Hematopoietic multipotent progenitor cell treated with erythropoietin and hydrocortisone succinate and interleukin-3 and kit ligand, for 6 days (in vitro differentiated cells): ENCODE measurements at regions not wholly inside any gene's neighbourhood (a gene's known extent, or its start where the extent isn't known, plus 50 kb on each side); places are given as distances from the start of the nearest gene placed in this dataset.

ENCODE experiments used
- DNase-seq: peaks from one replicate; pipeline ENCODE4 v3.0.0-alpha.2; 2015

DNA sequence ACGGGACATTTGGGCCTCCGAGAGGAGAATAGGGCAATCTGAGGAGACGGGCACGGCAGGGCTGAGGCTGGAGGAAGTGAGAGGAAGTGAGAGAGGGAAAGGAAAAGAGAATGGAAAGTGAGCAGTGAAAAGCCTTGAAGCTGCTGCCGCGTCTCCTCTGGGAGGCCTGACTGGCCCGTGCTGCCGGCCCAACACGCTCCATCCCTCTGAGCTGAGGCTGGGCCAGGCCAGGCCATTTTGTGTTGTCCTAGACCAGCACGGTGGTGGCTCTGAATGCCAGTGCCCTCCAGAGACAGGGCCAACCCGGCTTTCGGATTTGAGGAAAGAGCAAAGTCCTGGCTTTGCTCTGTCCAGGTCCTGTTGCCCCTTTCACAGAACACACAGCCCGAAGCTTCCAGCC is 361.1 kb upstream of the SHH start:
- no peak for DNase-seq

DNA sequence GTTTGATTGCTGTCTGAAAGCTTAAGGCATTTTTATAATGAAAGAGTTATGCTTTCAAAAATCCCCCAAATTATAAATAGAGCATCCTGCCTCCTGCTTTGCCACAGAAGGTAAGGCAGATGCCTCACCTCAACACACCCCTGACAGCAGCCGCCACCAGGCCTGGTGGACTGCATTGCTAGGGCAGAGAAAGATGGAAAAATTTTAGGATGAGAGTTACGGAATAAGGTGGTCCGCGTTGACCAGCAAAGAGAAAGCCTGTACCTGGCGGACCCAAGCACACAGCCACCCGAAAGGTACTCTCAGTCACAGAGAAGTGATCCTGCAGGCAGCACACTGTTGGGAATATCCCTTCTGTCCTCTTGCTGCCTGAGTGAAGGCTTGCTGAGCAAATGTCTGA is 360.4 kb upstream of the SHH start:
- DNase-seq = no peak

GRCh38 chr7:156169474-156170370 is 357.5 kb upstream of the SHH start:
- no peak for DNase-seq

- DNase-seq = no peak
Measured at GRCh38 chr7:156168434-156168833, 356.2 kb upstream of the SHH start.

DNA sequence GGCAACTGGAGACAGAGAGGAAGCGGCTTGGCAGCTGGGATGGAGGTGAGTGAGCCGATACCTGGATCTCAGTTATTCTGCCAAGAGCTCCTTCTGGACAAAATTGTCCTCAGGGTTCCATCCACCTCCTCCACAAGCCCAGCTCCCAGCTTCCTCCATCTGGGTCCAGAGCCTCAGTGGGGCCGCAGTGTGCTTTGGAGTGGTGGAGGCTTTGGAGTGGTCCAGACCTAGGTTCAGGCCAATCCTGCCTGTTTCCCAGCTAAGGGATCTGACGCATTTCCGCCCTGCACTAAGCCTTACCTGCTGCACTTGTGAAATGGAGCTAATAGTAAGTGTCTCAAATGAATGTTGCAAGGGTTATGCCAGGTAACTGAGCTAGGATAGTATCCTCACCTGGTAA is 355.7 kb upstream of the SHH start:
- no peak for DNase-seq

DNA sequence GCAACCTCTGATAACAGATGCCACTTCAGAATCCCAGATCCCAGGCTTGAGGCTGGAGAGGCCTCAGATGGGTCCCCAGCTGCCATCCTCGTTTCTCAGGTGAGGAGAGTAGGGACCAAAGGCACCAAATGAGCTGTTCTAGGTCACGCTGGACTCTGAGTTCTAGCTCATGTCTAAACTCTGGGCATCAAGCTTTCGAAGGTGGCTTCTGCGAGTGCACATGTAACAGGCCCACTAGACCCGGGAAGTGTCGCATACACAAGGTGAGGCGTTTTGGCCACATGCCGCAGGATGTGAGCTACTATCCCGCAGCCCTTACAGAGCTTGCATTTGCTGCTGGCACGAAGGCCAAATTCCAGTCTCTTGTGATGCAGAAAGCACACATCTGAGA is 355.1 kb upstream of the SHH start:
- DNase-seq = no peak

GRCh38 chr7:156166692-156167416 is 354.6 kb upstream of the SHH start:
- DNase-seq = no peak

GRCh38 chr7:156163747-156164146 is 351.5 kb upstream of the SHH start:
- DNase-seq = no peak

GRCh38 chr7:156162451-156162850 is 350.2 kb upstream of the SHH start:
- DNase-seq = no peak

GRCh38 chr7:156160811-156161210 is 348.5 kb upstream of the SHH start:
- DNase-seq = no peak

DNA sequence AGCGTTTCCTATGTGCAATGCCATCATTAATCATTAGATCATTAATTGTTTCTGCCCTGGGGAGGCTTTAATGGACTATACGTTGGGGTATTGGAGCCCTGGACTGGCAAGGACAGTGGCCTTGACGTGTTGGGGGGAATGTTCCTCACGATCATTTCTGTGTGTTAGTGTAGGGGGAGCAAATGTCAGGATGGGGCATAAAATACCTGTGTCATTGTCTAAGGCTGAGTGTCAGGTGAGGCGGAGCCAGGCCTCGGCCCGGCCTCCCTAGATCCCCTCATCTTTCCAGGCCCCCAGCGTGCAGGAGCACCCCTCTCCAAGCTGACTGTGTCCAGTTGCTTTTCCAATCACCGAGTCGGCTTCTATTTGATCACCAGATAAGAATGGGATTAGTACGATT is 346.4 kb upstream of the SHH start:
- DNase-seq = no peak

DNA sequence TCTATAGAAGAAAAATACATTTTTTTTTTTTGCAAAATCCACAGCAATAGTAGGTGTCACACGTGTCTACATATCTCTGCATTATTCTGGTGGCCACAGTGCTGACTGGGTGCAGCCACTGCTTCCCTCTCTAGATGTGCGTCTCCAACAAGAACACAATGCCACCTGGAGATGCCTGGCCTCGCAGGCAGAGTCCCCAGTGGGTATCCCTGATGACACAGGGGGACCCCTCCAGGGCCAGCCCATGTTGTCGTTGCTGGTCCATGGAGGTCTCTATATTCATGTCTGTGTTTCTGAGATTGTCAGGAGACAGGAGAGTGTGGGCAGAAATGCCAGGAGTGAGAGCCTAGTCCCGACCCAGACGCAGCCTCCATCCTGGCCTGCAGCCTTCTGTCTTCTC is 345.9 kb upstream of the SHH start:
- DNase-seq = no peak

DNA sequence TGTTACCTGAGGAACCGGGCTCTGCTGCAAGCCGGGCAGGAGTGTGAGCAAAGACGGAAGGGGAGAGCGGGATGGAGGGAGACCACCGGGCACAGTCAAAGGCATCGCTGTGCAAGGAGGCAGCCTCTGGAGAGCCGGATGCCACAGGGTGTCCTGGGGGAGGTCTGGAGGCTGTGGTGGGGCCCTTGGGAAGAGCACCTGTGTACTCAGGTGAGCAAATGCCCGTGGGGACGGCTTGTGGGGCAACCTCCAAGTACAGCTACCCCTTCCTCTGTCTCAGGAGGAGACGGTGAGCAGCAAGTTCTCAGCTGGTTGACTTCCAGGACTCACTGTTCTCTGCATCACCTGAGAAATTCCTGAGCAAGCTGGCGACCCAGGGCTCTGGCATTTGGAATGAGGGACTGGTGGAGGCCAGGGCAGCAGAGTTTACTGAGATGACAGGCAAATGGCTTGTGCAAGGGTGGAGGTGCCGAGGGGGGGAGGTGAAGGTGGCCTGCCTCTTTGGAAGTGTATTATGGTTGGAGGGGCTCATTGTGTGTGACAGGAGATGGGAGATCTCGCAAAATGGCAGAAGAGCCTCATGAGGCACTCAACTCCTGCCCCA is 345.2 kb upstream of the SHH start:
- DNase-seq = no peak

- DNase-seq = peak; percentile 7
Measured at GRCh38 chr7:156156734-156157408, 344.6 kb upstream of the SHH start.

DNA sequence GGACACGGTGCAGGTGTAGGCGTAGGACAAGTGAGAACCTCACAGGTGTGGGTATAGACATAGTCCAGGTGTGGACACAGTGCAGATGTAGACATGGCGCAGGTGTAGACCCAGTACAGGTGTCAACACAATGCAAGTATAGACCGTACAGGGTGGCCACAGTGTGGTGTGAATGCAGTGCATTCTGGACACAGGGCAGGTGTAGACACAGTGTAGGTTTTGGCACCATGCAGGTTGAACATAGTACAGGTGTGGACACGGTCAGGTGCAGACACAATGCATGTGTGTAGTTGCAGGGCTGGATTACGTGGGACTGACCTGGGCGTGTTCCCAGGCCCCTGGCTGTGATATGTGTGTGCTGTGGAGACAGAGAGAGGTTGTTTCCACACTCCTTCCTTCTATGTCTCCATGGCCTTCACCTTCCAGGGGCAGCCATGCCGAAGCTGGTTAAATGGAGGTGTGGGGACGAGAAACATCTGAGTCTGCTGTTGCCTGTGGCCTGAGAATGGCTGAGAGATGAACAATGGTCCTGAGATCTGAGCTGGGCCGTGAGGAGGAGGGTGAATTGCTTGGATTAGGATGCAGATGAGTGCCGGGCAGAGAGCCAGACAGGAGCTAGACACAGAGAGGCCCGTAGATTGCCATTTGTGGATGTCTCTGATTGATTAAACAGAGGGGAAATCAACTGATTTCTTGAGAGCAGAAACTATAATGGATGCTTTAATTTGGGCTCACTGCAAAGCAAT is 343.9 kb upstream of the SHH start:
- peak; percentile 2 for DNase-seq

GRCh38 chr7:156153590-156153989 is 341.3 kb upstream of the SHH start:
- DNase-seq = no peak

GRCh38 chr7:156152390-156152789 is 340.1 kb upstream of the SHH start:
- DNase-seq = no peak

GRCh38 chr7:156151658-156152057 is 339.4 kb upstream of the SHH start:
- DNase-seq = no peak

- no peak for DNase-seq
Measured at GRCh38 chr7:156151078-156151477, 338.8 kb upstream of the SHH start.

GRCh38 chr7:156148995-156149394 is 336.7 kb upstream of the SHH start:
- DNase-seq = no peak

GRCh38 chr7:156148547-156148946 is 336.3 kb upstream of the SHH start:
- DNase-seq = no peak

DNA sequence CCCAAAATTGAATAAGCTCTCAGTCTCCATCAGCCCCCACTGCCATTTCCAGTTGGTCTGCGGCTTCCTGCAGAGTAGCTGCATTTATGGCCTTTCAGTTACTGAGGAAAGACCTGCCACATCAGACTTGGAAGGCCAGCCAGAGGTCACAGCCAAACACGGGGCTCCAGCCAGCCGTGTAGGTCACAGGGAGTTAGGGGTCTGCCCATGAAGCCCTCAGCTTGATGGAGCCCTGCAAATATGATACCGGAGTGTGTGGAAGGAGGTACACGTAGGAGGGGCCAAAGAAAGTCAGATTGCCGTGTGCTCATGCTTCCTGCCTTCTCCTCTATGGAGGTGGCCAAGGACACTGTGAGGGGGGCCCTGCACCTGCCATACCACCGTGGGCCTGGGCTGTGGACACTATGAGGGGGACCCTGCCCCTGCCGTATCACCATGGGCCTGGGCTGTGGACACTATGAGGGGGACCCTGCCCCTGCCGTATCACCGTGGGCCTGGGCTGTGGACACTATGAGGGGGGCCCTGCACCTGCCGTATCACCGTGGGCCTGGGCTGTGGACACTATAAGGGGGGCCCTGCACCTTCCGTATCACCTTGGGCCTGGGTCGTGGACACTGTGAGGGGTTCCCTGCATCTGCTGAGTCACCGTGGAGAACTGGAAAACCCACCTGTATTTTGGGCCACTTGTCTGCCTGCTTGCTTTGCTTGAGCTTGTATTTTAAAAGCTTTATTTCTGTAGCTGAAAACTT is 335.7 kb upstream of the SHH start:
- DNase-seq = no peak
